ENCODE measurements at regions not wholly inside any gene's neighbourhood (a gene's known extent, or its start where the extent isn't known, plus 50 kb on each side); places are given as distances from the start of the nearest gene placed in this dataset.

- no peak for DNase-seq
Measured at GRCh38 chr6:26197933-26198721, 110.9 kb downstream of the HFE start.

- DNase-seq = peak; percentile 83
Measured at GRCh38 chr6:26198722-26199056, 111.5 kb downstream of the HFE start.

GRCh38 chr6:26199057-26199772, 112.0 kb downstream of the HFE start:
- DNase-seq = peak; percentile 98

GRCh38 chr6:26199773-26200764, 112.8 kb downstream of the HFE start:
- no peak for DNase-seq

GRCh38 chr6:26200918-26201721, 113.9 kb downstream of the HFE start:
- no peak for DNase-seq

GRCh38 chr6:26202201-26202611, 115.0 kb downstream of the HFE start:
- no peak for DNase-seq

GRCh38 chr6:26202811-26203583, 115.8 kb downstream of the HFE start:
- DNase-seq = no peak

- peak; percentile 96 for DNase-seq
Measured at GRCh38 chr6:26204332-26205160, 117.3 kb downstream of the HFE start.

- DNase-seq = peak; percentile 97
Measured at GRCh38 chr6:26205161-26205624, 118.0 kb downstream of the HFE start.

- peak; percentile 70 for DNase-seq
Measured at GRCh38 chr6:26205625-26206574, 118.7 kb downstream of the HFE start.

- DNase-seq = no peak
Measured at GRCh38 chr6:26206868-26207801, 119.9 kb downstream of the HFE start.

GRCh38 chr6:26211963-26212362, 124.7 kb downstream of the HFE start:
- no peak for DNase-seq

- DNase-seq = no peak
Measured at GRCh38 chr6:26213334-26214075, 126.3 kb downstream of the HFE start.

- DNase-seq = no peak
Measured at GRCh38 chr6:26214803-26215584, 127.8 kb downstream of the HFE start.

- peak; percentile 28 for DNase-seq
Measured at GRCh38 chr6:26215585-26216358, 128.5 kb downstream of the HFE start.
